ENCODE measurements at regions not wholly inside any gene's neighbourhood (a gene's known extent, or its start where the extent isn't known, plus 50 kb on each side); places are given as distances from the start of the nearest gene placed in this dataset.

DNA sequence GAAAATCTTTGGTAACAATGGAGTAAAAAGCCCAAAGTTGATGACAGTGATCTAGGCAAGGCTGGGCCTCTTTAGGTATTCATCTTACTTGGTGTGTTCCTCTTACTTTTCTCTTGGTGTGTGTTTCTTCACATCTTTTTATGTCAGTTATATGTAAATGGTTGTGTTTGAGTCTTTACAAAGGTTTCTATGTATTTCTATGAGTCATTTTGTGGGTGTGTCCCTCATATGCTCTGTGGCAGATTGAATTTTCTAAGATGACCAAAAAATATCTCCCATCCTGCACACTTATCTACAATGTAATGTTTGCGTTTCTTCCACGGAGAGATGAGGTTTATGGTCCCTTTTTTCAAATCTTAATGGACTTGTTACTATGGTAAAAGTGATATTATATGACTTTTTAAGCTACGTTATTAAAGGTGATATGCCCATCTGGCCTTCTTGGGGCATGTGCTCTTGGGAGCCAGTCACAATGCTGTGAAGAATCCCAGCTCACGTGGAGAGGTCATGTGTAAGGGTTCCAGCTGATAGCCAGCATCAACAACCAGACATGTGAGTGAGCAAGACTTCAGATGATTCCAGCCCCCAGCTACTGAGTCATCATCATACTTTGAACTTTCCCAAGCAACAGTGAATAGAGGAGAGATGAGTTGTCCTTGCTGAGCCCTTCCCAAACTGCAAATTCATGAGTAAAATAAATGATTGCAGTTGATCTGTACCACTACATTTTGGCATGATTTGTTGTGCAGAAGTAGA lies 126.9 kb downstream of the CBLL2 start:
- TF ChIP-seq, protein P1, sequence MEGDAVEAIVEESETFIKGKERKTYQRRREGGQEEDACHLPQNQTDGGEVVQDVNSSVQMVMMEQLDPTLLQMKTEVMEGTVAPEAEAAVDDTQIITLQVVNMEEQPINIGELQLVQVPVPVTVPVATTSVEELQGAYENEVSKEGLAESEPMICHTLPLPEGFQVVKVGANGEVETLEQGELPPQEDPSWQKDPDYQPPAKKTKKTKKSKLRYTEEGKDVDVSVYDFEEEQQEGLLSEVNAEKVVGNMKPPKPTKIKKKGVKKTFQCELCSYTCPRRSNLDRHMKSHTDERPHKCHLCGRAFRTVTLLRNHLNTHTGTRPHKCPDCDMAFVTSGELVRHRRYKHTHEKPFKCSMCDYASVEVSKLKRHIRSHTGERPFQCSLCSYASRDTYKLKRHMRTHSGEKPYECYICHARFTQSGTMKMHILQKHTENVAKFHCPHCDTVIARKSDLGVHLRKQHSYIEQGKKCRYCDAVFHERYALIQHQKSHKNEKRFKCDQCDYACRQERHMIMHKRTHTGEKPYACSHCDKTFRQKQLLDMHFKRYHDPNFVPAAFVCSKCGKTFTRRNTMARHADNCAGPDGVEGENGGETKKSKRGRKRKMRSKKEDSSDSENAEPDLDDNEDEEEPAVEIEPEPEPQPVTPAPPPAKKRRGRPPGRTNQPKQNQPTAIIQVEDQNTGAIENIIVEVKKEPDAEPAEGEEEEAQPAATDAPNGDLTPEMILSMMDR (IDR thresholded peaks at IDR 0.05; ENCODE audit: borderline replicate concordance), result no peak
- Histone ChIP-seq H3K9me3 (replicated peaks) (no peaks in the 10 kb centered on the region), H3K27me3 (ENCODE audit: low read depth) (no peaks in the 10 kb centered on the region), H3K4me3 (no peak overlapping the region), H3K27ac (replicated peaks) (no peak overlapping the region), H3K4me1 (no peaks in the 10 kb centered on the region), H3K36me3 (no peaks in the 10 kb centered on the region)
- intact Hi-C loops (cut with micrococcal nuclease), result no loop called here
- DNase-seq, result no peak

DNA sequence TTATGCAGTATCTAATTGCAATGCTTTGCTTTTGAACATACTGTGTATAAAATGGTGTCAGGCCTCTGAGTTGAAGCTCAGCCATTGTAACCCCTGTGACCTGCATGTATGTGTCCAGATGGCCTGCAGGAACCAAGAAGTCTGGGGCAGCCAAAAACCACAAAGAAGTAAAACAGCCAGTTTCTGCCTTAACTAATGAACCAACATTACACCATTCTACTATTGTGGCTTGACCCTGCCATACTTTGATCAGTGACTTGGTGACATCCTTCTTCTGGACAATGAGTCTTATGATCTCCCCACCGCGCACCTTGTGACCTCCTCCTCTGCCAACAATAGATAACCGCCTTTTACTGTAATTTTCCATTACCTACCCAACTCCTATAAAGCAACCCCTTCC lies 131.6 kb downstream of the CBLL2 start:
- Histone ChIP-seq H3K9me3 (replicated peaks) (no peaks in the 10 kb centered on the region), H3K27ac (replicated peaks) (no peak overlapping the region), H3K4me1 (no peaks in the 10 kb centered on the region), H3K36me3 (no peaks in the 10 kb centered on the region), H3K27me3 (ENCODE audit: low read depth) (no peaks in the 10 kb centered on the region), H3K4me3 (no peak overlapping the region)
- DNase-seq, result no peak
- TF ChIP-seq, protein P1 (IDR thresholded peaks at IDR 0.05; ENCODE audit: borderline replicate concordance), result no peak
- intact Hi-C loops (cut with micrococcal nuclease), result no loop called here

DNA sequence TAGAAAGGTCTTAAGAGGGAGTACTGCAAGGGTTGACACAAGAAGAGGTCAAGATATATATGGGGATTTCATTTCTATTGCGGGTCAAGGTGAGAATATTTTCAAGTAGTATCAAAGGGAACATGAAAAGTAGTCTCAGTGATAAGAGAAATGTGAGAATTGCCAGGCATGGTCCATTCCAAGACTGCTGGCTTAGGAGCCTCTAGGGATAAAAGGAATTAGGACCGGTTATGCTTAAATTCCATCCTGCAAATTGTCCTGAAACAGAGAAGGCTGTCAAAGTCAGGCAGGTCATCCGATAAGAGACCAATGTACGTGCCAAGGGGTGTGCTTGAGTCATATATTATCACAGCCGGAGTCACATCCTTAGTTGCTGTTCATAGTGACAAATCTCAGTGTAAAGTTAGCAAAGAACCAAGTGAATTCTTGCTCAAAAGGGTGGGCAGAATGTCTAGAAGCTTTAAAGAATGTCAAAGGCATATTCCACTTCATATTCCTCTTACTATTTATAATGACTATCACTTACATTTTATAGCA lies 133.6 kb downstream of the CBLL2 start:
- Histone ChIP-seq H3K9me3 (replicated peaks) (no peaks in the 10 kb centered on the region), H3K4me1 (no peaks in the 10 kb centered on the region), H3K27me3 (ENCODE audit: low read depth) (no peaks in the 10 kb centered on the region), H3K27ac (replicated peaks) (no peak overlapping the region), H3K4me3 (no peak overlapping the region), H3K36me3 (no peaks in the 10 kb centered on the region)
- no peak for DNase-seq
- intact Hi-C loops (cut with micrococcal nuclease), result no loop called here
- TF ChIP-seq, protein P1 (IDR thresholded peaks at IDR 0.05; ENCODE audit: borderline replicate concordance), result no peak

DNA sequence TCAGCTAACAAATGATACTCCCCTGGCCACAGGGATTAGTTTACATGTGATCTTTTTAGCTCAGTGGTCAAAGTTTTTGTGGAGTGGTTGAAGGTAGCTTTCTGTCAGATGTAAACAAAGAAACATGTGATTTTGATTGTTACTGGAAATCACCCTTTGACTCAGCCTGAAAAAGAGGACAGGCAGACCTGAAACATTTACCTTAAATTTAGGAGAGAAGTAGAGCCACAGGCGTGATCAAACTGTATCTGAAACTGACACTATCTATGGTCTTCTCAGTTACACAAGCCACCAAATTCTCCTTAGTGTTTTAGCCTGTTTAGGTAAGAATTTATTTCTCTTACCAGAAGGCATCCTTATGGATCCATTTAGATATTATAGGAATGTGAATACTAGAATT lies 136.7 kb downstream of the CBLL2 start:
- no peaks in the 10 kb centered on the region for H3K4me1 ChIP-seq
- TF ChIP-seq, protein P1 (IDR thresholded peaks at IDR 0.05; ENCODE audit: borderline replicate concordance), result no peak
- no peaks in the 10 kb centered on the region for H3K27me3 ChIP-seq (ENCODE audit: low read depth)
- no peak overlapping the region for H3K27ac ChIP-seq (replicated peaks)
- H3K9me3 ChIP-seq (replicated peaks), result no peaks in the 10 kb centered on the region
- no peaks in the 10 kb centered on the region for H3K36me3 ChIP-seq
- no peak overlapping the region for H3K4me3 ChIP-seq
- no peak for DNase-seq
- intact Hi-C loops (cut with micrococcal nuclease), result no loop called here

DNA sequence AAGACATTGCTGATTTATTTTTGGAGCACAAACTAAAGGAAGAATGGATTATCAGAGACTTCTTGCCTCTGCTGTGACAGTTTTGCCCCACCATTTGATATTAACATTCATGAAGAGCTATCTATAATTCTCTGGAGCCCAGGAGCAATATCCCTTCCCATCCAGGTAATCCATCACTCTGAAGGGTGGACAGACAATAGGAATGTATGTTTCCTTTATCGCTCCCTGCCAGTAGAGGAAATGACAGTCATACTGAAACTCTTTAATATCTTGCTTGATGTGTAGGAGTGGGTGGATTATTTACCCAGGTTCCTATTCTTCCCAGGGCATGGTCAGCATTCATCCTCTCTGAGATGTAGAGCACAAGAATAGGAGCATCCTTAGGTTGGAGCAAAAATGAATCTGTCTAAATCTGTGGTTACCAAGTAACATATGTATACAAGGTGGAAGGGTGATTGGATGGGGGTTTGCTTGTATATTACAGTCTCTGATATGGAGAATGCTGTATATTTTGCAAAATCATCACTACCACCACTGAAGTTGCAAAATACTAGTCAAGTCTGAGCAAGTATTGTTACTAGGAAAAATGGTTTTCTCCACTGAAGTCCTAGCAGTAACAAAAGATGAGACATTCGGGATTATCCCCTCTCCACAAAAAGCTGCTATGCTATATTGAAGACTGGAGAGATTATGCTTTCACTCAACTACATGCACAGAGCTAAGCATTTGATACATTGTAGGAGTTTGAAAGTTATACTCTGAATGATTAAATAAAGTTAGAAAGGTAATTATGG lies 151.6 kb downstream of the CBLL2 start:
- Histone ChIP-seq H3K4me3 (no peak overlapping the region), H3K4me1 (no peaks in the 10 kb centered on the region), H3K27me3 (ENCODE audit: low read depth) (no peaks in the 10 kb centered on the region), H3K27ac (replicated peaks) (no peak overlapping the region), H3K36me3 (no peaks in the 10 kb centered on the region), H3K9me3 (replicated peaks) (no peaks in the 10 kb centered on the region)
- TF ChIP-seq, protein P1 (IDR thresholded peaks at IDR 0.05; ENCODE audit: borderline replicate concordance), result no peak
- no peak for DNase-seq
- intact Hi-C loops (cut with micrococcal nuclease), result no loop called here
